ENCODE measurements at regions not wholly inside any gene's neighbourhood (a gene's known extent, or its start where the extent isn't known, plus 50 kb on each side); places are given as distances from the start of the nearest gene placed in this dataset.
"Not testable (repeated sequence)": the region's sequence is repeated elsewhere in the genome, so short reads cannot be mapped to it uniquely, and the experiment has no call there.

- no peak for DNase-seq
Measured at GRCh38 chr12:59079002-59079401, 158.7 kb upstream of the LRIG3 start.

DNA sequence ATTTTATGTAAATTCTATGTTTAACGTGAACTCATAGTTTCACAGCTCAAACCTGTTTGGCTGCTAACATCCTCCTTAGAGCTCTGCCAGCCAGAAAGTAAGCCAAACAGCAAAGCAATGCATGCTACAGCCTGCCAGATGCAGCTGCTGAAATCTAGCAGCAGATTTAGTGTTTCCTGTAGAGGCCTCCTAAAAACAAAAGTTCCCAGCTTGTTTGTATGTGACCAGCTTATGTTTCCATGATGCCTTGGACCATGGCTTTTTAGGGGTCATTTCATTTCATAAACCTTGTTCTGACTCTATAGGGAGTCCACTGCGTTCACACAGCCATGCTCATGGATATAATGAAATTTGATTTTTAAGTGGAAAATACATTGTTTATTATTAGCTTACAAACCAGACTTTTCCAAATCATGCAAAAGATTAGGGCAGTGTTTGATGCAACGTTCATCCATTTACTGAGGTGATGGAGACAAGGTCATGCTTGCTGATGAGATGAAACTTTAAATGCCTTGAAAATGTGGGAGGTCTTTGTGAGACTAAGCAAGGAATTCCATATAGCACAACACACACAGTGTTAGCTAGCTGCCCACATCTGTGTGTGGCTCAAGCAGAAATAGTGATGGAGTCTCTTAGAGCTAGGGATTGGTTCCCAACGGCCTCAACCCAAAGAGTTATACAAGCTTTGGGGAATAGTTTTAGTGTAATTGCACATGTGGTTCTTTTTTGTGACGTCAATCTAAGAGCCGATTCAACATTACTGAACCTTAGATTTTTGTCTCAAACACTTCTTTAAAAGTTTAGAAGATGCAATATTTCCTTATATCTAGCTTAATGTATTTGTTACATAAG lies 157.5 kb upstream of the LRIG3 start:
- DNase-seq: no peak

DNA sequence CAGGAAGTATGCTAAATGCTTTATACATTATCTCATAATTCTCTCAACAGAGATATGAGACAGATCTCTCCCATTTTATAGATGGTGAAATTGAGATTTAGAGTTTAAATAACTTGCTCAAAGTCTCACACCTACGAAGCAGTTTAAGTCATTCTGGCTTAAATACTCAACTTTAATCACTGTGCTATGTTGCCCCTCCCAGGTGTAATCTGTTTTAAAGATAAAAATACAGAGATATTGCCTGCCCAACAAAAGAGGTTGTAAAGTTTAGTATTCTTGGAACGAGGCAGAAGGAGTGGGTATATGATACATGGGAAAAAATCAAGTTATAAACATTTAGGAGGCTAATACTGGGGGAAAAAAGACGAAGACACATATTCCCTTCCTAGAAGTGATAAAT lies 156.8 kb upstream of the LRIG3 start:
- DNase-seq: no peak

DNA sequence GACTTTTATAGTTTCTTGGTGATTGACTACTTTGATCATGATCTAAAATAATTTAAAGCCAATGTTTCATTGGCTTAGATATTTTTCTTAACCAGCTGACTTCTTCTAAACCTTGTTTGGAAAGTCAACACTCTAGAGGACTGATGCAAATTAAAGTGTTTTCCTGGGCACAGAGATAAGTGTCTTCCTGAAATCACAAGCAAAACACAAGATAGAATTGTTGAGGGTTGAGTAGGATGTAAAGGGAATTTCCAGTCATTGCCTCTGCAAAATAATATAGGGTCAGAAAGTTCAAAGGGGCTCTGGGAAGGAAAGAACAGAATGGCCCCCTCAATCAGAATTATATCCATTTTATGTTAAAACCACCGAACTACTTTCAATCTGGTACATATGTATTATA lies 156.3 kb upstream of the LRIG3 start:
- DNase-seq: no peak

- no peak for DNase-seq
Measured at GRCh38 chr12:59075968-59076490, 155.7 kb upstream of the LRIG3 start.

- DNase-seq: no peak
Measured at GRCh38 chr12:59075141-59075540, 154.8 kb upstream of the LRIG3 start.

- DNase-seq: no peak
Measured at GRCh38 chr12:59070322-59070933, 150.1 kb upstream of the LRIG3 start.

- no peak for DNase-seq
Measured at GRCh38 chr12:59069516-59069915, 149.2 kb upstream of the LRIG3 start.

- no peak for DNase-seq
Measured at GRCh38 chr12:59068436-59068835, 148.1 kb upstream of the LRIG3 start.

GRCh38 chr12:59067083-59067482 lies 146.8 kb upstream of the LRIG3 start:
- no peak for DNase-seq

- no peak for DNase-seq
Measured at GRCh38 chr12:59066445-59066844, 146.1 kb upstream of the LRIG3 start.

GRCh38 chr12:59059088-59059935 lies 139.0 kb upstream of the LRIG3 start:
- DNase-seq: no peak

GRCh38 chr12:59056966-59057365 lies 136.7 kb upstream of the LRIG3 start:
- DNase-seq: no peak

DNA sequence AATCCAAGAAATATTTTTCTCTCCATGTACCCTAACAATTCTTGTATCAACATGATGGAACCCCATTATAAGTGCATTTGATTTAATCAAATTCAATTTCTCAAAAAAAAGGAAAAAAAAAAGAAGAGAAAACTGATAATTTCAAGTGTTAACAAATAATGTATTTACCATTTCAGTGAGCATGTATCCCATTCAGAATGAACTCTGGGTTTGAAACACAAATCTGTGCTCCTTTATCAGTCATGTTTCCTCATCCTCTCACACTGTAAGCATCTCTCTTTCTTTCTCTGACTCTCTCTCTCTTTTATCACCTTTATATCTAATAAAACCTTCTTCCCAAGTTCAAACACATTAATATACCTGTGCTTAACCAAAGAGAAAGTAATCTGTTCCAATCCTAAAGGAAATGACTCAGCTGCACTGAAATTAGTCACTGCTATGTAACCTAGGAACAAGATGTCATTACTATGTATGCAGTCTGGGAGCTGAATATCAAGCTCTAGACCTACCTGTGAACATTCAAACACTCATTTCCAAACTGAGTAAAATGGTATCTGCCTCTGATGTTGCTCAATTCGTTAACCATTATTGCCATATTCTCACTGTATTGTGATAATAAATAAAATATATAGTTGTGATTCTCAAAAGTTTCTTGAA lies 135.0 kb upstream of the LRIG3 start:
- no peak for DNase-seq

DNA sequence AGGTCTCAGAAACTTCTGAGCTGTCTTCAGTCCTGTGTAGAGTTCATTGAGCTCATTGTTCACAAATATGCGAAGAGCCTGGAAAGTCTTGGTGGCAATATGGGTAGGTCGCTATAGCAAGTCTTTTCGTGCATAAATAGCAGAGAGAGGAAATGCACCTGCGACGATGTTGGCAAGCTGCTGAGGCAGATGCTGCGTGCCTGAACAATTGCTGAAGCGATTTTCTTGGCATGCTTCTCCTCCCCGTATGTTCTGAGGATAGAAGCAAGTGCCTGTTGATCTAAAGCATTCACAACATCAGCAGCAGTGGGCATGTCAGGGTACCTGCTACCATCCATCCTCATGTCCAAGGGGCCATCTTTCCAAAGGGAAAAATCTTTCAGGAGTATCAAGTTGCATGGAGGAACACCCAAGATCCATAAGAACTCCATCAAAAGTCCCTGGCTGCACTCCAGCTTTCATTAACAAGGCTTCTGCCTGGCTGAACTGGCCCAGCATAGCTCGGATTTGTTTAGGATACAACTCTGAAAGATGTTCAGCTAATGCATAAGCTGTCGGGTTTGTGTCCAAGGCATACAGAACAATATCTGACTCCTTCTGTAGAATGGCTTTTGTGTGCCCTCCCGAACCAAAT lies 133.1 kb upstream of the LRIG3 start:
- not testable (repeated sequence) for DNase-seq

DNA sequence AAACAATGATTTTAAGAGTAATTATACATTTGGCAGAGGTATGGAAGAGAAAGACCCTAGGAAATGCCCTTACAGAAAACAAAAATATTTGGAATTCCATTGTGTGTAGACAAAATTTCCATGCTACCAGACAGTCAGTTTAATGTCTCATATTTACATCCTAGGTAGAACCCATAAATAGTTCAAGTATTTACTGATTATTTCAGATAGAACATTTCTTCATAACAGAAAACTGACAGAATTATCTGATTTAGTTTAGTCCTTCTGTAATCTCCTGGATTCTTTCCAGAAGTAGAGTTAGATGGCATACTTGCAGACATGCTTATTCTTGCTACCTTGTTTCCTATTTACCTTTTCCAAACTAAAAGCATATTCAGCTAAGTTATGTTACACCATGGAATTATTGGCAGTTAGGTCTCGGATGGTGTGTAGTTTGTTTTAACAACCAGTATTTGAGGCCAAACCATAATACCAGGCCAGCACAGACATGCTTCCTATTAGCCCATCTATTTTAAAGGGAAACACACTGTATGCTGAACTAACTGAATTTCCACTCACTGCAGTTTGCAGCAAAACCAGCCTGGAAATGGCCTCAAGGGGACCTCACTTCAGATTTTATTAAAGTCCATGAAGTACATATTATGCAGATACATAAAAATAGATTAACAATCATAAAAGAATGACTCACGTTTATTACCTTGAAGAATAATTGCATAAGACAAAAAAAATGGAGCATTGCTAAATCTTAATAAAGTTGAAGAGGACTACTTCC lies 126.6 kb upstream of the LRIG3 start:
- no peak for DNase-seq

- no peak for DNase-seq
Measured at GRCh38 chr12:59044791-59045190, 124.5 kb upstream of the LRIG3 start.

GRCh38 chr12:59041241-59042121 lies 121.2 kb upstream of the LRIG3 start:
- no peak for DNase-seq

DNA sequence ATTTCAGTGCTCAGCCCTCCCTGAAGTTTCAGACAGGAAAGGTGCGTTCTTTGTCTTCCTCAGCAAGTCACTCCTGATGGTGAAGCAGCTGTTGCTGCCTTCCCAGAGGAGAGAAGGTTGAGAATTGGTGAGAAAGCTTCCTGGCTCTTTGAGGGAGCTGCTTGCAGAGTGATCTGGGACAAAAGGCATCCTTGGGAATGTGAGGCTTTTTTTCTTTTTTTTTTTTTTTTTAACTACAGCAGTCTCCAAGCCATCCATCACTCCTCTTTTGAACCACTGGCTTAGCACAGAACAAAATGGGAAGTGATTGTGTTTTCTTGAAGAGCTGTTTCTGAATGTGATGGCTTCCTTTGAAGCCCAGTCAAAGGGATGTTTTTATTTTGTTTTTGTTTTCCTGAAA lies 120.4 kb upstream of the LRIG3 start:
- no peak for DNase-seq

GRCh38 chr12:59040043-59040442 lies 119.7 kb upstream of the LRIG3 start:
- DNase-seq: no peak

DNA sequence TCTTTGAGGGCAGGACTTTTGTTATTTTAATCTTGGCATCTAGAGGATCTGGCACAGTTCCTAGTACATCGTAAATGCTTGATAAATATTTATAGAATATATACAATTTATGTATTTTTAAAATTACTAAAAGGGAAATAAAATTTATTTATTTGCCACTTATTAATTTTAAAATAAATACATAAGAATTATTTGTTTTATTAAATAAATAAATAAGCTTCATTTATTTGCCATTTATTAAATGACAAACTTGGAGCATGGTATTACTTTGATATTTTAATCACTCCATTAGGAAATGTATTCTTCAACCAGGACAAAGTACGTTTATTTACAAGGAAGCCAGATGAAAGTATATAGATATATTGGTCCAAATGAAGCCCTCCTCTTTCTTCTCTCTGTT lies 118.7 kb upstream of the LRIG3 start:
- DNase-seq: no peak

Data from CD4-positive, alpha-beta T cell treated with Interleukin-10 for 1 hour (primary cell).